ENCODE measurements at regions not wholly inside any gene's neighbourhood (a gene's known extent, or its start where the extent isn't known, plus 50 kb on each side); places are given as distances from the start of the nearest gene placed in this dataset.

DNA sequence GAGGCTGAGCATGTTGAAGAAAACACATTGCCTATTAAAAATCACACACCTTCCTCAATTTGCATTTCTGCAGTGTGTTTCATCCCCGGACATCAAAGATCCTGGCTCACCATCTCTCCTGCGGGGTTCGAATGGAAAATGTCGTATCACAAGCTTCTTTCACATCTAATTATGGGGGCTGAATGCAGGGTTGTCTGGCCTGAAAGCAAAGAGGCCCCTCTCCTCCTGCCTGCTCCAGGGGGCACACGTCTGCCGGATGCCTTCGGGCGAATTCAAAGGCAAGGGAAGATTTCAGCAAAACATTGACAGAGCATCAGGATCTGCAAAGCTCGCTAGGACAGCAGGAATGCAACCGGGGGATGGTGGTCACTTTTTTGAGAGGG is 1447.7 kb downstream of the TBC1D22A start:
- no peak overlapping the region for H3K4me3 ChIP-seq (ENCODE audit: insufficient read depth, low read depth, low read length)
- no peak overlapping the region for H3K4me2 ChIP-seq (ENCODE audit: low read depth, low read length)
- intact Hi-C loops (cut with micrococcal nuclease) (no loop called here), dilution Hi-C loops (cut with HindIII; ENCODE audit: low sequenced_read_pairs, unreplicated experiment) (no loop called here), in situ Hi-C loops (cut with MboI; ENCODE audit: low sequenced_read_pairs) (no loop called here)
- H3K4me1 ChIP-seq (ENCODE audit: control insufficient read depth, insufficient read depth, low read length): no peaks in the 10 kb centered on the region
- no peak overlapping the region for H2BK15ac ChIP-seq (ENCODE audit: low read depth, low read length)
- H2AFZ ChIP-seq (replicated peaks; ENCODE audit: low read length, poor library complexity): no peak overlapping the region
- no TSS peak for BruUV-seq (replicated peaks)
- no peak overlapping the region for H3K9ac ChIP-seq (ENCODE audit: low read depth, low read length)
- H4K8ac ChIP-seq (ENCODE audit: low read depth in 2 of 2, low read length in 2 of 2): no peak overlapping the region
- no peak overlapping the region for H4K91ac ChIP-seq (ENCODE audit: insufficient read depth, low read depth, low read length)
- no peak overlapping the region for H2BK5ac ChIP-seq (ENCODE audit: low read depth, low read length, poor library complexity, severe bottlenecking)
- no peak for ATAC-seq (ENCODE audit: low read depth)
- no peak overlapping the region for H3K27ac ChIP-seq (ENCODE audit: insufficient read depth, low read length)
- no peak overlapping the region for H3K18ac ChIP-seq (ENCODE audit: low read depth, low read length)
- H3K56ac ChIP-seq (ENCODE audit: extremely low read depth, insufficient read depth, low read length): no peak overlapping the region
- ChIA-PET POLR2A (ENCODE audit: unreplicated experiment) (no interaction called here), CTCF (no interaction called here)
- no peak overlapping the region for H3K23ac ChIP-seq (ENCODE audit: low read depth, low read length)
- no peak overlapping the region for H4K5ac ChIP-seq (ENCODE audit: low read depth, low read length)
- no peak overlapping the region for H2AK9ac ChIP-seq (replicated peaks; ENCODE audit: low read depth, low read length, poor library complexity)
- H3K9me3 ChIP-seq (ENCODE audit: control insufficient read depth, insufficient read depth, low read length): peaks cover 59% of the 10 kb centered on the region
- no peak overlapping the region for H2BK20ac ChIP-seq (ENCODE audit: low read depth, low read length)
- no peaks in the 10 kb centered on the region for H3K9me1 ChIP-seq (ENCODE audit: insufficient read depth, low read length)
- WGBS, 2 experiments (ENCODE audit: extremely low coverage in 2 of 2, insufficient read length in 1 of 2): no CpG with 5 or more reads among the region's 10 CpGs
- H3K79me1 ChIP-seq (ENCODE audit: low read depth in 1 of 2, low read length in 2 of 2): no peaks in the 10 kb centered on the region
- no peak overlapping the region for H2BK120ac ChIP-seq (ENCODE audit: low read depth, low read length)
- no peak overlapping the region for H2AK5ac ChIP-seq (ENCODE audit: low read depth, low read length)
- DNase-seq: no peak
- H3K27me3 ChIP-seq (ENCODE audit: control insufficient read depth, insufficient read depth, low read length): no peaks in the 10 kb centered on the region
- H3K14ac ChIP-seq (replicated peaks; ENCODE audit: low read depth, low read length): no peak overlapping the region
- no peak overlapping the region for H3K4ac ChIP-seq (ENCODE audit: low read depth, low read length)
- H4K20me1 ChIP-seq (ENCODE audit: insufficient read depth, low read length): no peaks in the 10 kb centered on the region
- H3K36me3 ChIP-seq (ENCODE audit: control insufficient read depth, insufficient read depth, low read length): no peaks in the 10 kb centered on the region
- TF ChIP-seq CEBPB (IDR thresholded peaks at IDR 0.05; ENCODE audit: low read depth, low read length): no peak
- no peak for TF ChIP-seq MXI1 (IDR thresholded peaks at IDR 0.05; ENCODE audit: borderline replicate concordance, low read depth, low read length)
- no peak for TF ChIP-seq MAFK (IDR thresholded peaks at IDR 0.05; ENCODE audit: low read depth, low read length)
- TF ChIP-seq RAD21 (IDR thresholded peaks at IDR 0.05; ENCODE audit: low read length): no peak
- no peak for TF ChIP-seq FOS (IDR thresholded peaks at IDR 0.05; ENCODE audit: low read depth, low read length)

Measured in IMR-90 (cell line).